ENCODE measurements at regions not wholly inside any gene's neighbourhood (a gene's known extent, or its start where the extent isn't known, plus 50 kb on each side); places are given as distances from the start of the nearest gene placed in this dataset.

- TF ChIP-seq CTCF (IDR thresholded peaks at IDR 0.05; ENCODE audit: insufficient read depth, low read length, severe bottlenecking) = no peak
- no peak for DNase-seq (ENCODE audit: low read depth)
- Histone ChIP-seq H3K27me3 (ENCODE audit: control insufficient read depth, insufficient read depth, low read length) (no peaks in the 10 kb centered on the region), H3K4me3 (ENCODE audit: low read depth, low read length) (no peak overlapping the region), H3K36me3 (ENCODE audit: control insufficient read depth, insufficient read depth, low read length) (no peaks in the 10 kb centered on the region)
- no peak for FAIRE-seq
These were observed 882.9 kb downstream of the RPA4 start for GRCh38 chrX:97766501-97767095.

DNA sequence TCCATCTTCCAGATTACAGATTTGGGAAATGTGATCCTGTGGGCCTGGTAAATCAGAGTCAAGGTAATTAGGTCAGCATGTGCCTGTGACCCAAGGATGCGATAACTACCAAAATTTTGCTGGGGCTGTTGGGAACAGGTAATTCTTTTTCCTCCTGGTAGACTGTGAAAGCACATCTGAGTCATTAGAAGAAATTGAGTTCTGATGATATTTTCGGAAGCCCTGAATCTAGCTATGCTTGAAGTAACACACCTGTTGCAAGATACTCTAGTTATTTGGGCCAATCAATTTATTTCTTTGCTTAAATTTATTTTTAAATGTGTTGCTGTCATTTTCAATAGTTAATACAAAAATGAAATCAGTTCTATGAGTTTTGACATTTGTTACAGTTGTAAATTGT is 903.6 kb downstream of the RPA4 start:
- no peak overlapping the region for H3K4me3 ChIP-seq (ENCODE audit: low read depth, low read length)
- FAIRE-seq = no peak
- DNase-seq (ENCODE audit: low read depth) = no peak
- no peak for TF ChIP-seq CTCF (IDR thresholded peaks at IDR 0.05; ENCODE audit: insufficient read depth, low read length, severe bottlenecking)
- H3K27me3 ChIP-seq (ENCODE audit: control insufficient read depth, insufficient read depth, low read length) = no peaks in the 10 kb centered on the region
- H3K36me3 ChIP-seq (ENCODE audit: control insufficient read depth, insufficient read depth, low read length) = no peaks in the 10 kb centered on the region

GRCh38 chrX:97787849-97788248 is 904.1 kb downstream of the RPA4 start:
- no peak for TF ChIP-seq CTCF (IDR thresholded peaks at IDR 0.05; ENCODE audit: insufficient read depth, low read length, severe bottlenecking)
- Histone ChIP-seq H3K36me3 (ENCODE audit: control insufficient read depth, insufficient read depth, low read length) (no peaks in the 10 kb centered on the region), H3K27me3 (ENCODE audit: control insufficient read depth, insufficient read depth, low read length) (no peaks in the 10 kb centered on the region), H3K4me3 (ENCODE audit: low read depth, low read length) (no peak overlapping the region)
- DNase-seq (ENCODE audit: low read depth) = no peak
- FAIRE-seq = no peak

DNA sequence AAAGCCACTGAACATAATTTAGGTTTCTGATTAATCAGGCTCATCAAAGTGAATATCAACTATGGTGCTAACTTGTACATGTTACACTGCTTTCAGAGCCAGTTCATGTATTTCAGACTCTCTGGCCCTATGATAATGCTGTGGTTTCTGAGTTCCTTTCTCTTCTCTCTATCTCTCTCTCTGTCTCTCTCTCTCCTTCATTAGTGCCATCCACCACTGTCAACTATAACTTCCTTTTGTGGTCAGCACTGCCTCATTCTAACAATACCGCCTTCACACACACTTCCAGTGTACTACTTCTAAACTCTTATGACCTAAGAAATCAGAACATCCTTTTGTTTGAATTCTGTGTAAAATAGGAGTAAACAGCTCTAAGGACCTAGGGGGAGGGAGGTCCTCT is 907.1 kb downstream of the RPA4 start:
- TF ChIP-seq CTCF (IDR thresholded peaks at IDR 0.05; ENCODE audit: insufficient read depth, low read length, severe bottlenecking) = no peak
- Histone ChIP-seq H3K27me3 (ENCODE audit: control insufficient read depth, insufficient read depth, low read length) (no peaks in the 10 kb centered on the region), H3K36me3 (ENCODE audit: control insufficient read depth, insufficient read depth, low read length) (no peaks in the 10 kb centered on the region), H3K4me3 (ENCODE audit: low read depth, low read length) (no peak overlapping the region)
- DNase-seq (ENCODE audit: low read depth) (no peak), FAIRE-seq (no peak)

GRCh38 chrX:97797076-97797475 is 913.4 kb downstream of the RPA4 start:
- FAIRE-seq = no peak

More at GRCh38 chrX:97797076-97797475, 913.4 kb downstream of the RPA4 start:
- H3K4me3 ChIP-seq (ENCODE audit: low read depth, low read length) = no peak overlapping the region
- TF ChIP-seq CTCF (IDR thresholded peaks at IDR 0.05; ENCODE audit: insufficient read depth, low read length, severe bottlenecking) = no peak
- H3K27me3 ChIP-seq (ENCODE audit: control insufficient read depth, insufficient read depth, low read length) = no peaks in the 10 kb centered on the region
- H3K36me3 ChIP-seq (ENCODE audit: control insufficient read depth, insufficient read depth, low read length) = no peaks in the 10 kb centered on the region
- DNase-seq (ENCODE audit: low read depth) = no peak
